Smooth muscle cell (in vitro differentiated cells): ENCODE measurements at regions not wholly inside any gene's neighbourhood (a gene's known extent, or its start where the extent isn't known, plus 50 kb on each side); places are given as distances from the start of the nearest gene placed in this dataset.

ENCODE experiments used
- DNase-seq: peaks from one replicate; lab custom pipeline; 2025; ENCODE audit not compliant: unreplicated experiment; lab: John Stamatoyannopoulos, UW
- H2AFZ ChIP-seq: fragments of 200-600 bp; sonication (generic); 2 replicates; pipeline ENCODE4 v1.6.0; 2016; ENCODE audit warnings: antibody characterized with exemption, low read depth, mild to moderate bottlenecking
- H3F3A ChIP-seq: fragments of 200-600 bp; sonication (generic); 2 replicates; pipeline ENCODE4 v1.6.0; 2017; ENCODE audit warnings: antibody characterized with exemption, low read depth
- H3K27ac ChIP-seq: fragments of 200-600 bp; sonication (generic); 2 replicates; pipeline ENCODE4 v1.5.1; 2016; ENCODE audit warnings: low read depth, mild to moderate bottlenecking
- H3K27me3 ChIP-seq: fragments of 200-600 bp; sonication (generic); 2 replicates; pipeline ENCODE4 v1.6.1; 2016; ENCODE audit warnings: low read depth, mild to moderate bottlenecking
- H3K36me3 ChIP-seq: fragments of 200-600 bp; sonication (generic); 2 replicates; pipeline ENCODE4 v1.5.1; 2016; ENCODE audit warnings: low read depth
- H3K4me1 ChIP-seq: fragments of 200-600 bp; sonication (generic); 2 replicates; pipeline ENCODE4 v1.5.1; 2016; ENCODE audit warnings: low read depth
- H3K4me2 ChIP-seq: fragments of 200-600 bp; sonication (generic); 2 replicates; pipeline ENCODE4 v1.6.0; 2016; ENCODE audit warnings: mild to moderate bottlenecking
- H3K4me3 ChIP-seq: fragments of 200-600 bp; sonication (generic); 2 replicates; pipeline ENCODE4 v1.5.1; 2016; ENCODE audit warnings: mild to moderate bottlenecking
- H3K79me2 ChIP-seq: fragments of 200-600 bp; sonication (generic); 2 replicates; pipeline ENCODE4 v1.6.0; 2016; ENCODE audit warnings: low read depth, mild to moderate bottlenecking
- H3K9ac ChIP-seq: fragments of 200-600 bp; sonication (generic); 2 replicates; pipeline ENCODE4 v1.6.0; 2016; ENCODE audit warnings: low read depth
- H3K9me3 ChIP-seq: fragments of 200-600 bp; sonication (generic); replicated peaks from 2 replicates; pipeline ENCODE4 v1.5.1; 2016; ENCODE audit warnings: low read depth
- H4K20me1 ChIP-seq: fragments of 200-600 bp; sonication (generic); 2 replicates; pipeline ENCODE4 v1.6.0; 2016; ENCODE audit warnings: low read depth
- WGBS: methylation state at CpG from one replicate; pipeline ENCODE4 v1.1.7; 2016; ENCODE audit warnings: low lambda C conversion rate; 5-methylcytosine and 5-hydroxymethylcytosine counted together
- TF ChIP-seq, protein P1 (sequence below): fragments of 200-600 bp; sonication (generic); IDR thresholded peaks from 2 replicates; pipeline ENCODE4 v1.5.1; 2017; ENCODE audit warnings: borderline replicate concordance, mild to moderate bottlenecking, antibody characterized with exemption; ENCODE audit not compliant: insufficient read depth, poor library complexity, severe bottlenecking

DNA sequence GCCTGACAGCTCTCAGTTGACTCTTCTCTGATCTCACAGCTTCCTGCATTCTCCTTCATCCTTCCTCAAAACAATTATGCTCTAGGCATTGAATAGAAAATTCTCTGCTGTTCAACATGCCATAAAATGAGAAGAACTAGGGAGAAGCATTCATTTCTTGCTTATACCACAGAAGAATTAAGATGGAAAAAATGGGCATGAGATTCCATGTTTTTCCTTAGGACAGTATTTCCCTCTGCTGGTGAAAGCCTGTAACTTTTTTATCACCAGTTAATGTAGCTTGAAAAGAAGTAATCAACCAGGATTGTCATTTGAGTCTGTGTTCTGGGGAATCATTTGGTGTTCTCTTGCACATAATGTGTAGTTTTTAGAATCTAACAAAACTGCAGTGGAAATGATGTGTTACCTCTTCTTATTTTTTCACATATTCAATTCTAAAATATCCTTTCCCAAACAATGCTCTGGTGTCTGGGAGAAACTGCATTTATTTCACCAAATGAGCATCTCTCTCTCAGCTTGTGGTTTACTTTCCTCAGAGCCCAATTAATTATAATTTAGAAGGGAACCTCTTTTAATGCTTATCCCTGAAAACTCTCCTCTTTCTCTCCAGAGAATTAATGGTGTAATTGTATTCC, 92.8 kb upstream of the DCBLD2 start:
- Histone ChIP-seq H2AFZ (no peak overlapping the region), H3K36me3 (no peaks in the 10 kb centered on the region), H3K9me3 (no peaks in the 10 kb centered on the region), H3K27me3 (peaks cover 10% of the 10 kb centered on the region), H3K4me3 (no peak overlapping the region), H3F3A (no peaks in the 10 kb centered on the region), H3K79me2 (no peaks in the 10 kb centered on the region), H3K27ac (no peak overlapping the region), H4K20me1 (no peaks in the 10 kb centered on the region), H3K4me2 (no peak overlapping the region), H3K9ac (no peak overlapping the region), H3K4me1 (no peaks in the 10 kb centered on the region)
- TF ChIP-seq, protein P1, sequence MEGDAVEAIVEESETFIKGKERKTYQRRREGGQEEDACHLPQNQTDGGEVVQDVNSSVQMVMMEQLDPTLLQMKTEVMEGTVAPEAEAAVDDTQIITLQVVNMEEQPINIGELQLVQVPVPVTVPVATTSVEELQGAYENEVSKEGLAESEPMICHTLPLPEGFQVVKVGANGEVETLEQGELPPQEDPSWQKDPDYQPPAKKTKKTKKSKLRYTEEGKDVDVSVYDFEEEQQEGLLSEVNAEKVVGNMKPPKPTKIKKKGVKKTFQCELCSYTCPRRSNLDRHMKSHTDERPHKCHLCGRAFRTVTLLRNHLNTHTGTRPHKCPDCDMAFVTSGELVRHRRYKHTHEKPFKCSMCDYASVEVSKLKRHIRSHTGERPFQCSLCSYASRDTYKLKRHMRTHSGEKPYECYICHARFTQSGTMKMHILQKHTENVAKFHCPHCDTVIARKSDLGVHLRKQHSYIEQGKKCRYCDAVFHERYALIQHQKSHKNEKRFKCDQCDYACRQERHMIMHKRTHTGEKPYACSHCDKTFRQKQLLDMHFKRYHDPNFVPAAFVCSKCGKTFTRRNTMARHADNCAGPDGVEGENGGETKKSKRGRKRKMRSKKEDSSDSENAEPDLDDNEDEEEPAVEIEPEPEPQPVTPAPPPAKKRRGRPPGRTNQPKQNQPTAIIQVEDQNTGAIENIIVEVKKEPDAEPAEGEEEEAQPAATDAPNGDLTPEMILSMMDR: peak; percentile 76
- no peak for DNase-seq

DNA sequence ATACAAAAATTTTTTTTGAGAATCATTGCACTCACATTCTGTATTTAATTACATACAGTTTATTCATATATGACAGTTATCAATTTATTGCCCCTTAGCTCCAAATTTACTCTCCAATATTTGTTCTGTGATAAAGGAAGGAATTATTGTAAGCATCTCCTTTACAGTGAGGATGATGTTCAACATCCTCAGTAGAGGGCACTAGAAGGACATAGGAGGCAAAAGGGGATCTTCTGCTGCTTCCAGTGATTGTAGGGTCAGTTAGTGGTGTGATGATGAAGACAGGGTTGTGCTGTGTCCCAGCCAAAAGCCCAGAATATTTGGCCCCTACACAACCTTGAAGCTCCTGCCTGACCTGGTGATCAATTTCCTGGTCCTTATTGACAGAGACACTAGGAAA, 89.9 kb upstream of the DCBLD2 start:
- Histone ChIP-seq H3K27me3 (peaks cover 10% of the 10 kb centered on the region), H3K4me3 (no peak overlapping the region), H3K9ac (no peak overlapping the region), H3K27ac (no peak overlapping the region), H3K36me3 (no peaks in the 10 kb centered on the region), H3K79me2 (no peaks in the 10 kb centered on the region), H4K20me1 (no peaks in the 10 kb centered on the region), H3F3A (no peaks in the 10 kb centered on the region), H3K9me3 (no peaks in the 10 kb centered on the region), H3K4me2 (no peak overlapping the region), H2AFZ (no peak overlapping the region), H3K4me1 (peaks cover 3% of the 10 kb centered on the region)
- no peak for DNase-seq
- TF ChIP-seq, protein P1: no peak

- H3K27ac ChIP-seq: no peak overlapping the region
- no peak overlapping the region for H3K4me2 ChIP-seq
- H3K36me3 ChIP-seq: no peaks in the 10 kb centered on the region
- no peak overlapping the region for H2AFZ ChIP-seq
- no peak overlapping the region for H3K4me3 ChIP-seq
- peaks cover 8% of the 10 kb centered on the region for H3K4me1 ChIP-seq
- no peaks in the 10 kb centered on the region for H4K20me1 ChIP-seq
- no peak overlapping the region for H3K9ac ChIP-seq
- no peaks in the 10 kb centered on the region for H3K79me2 ChIP-seq
- no peaks in the 10 kb centered on the region for H3F3A ChIP-seq
- H3K27me3 ChIP-seq: peaks cover 6% of the 10 kb centered on the region
- H3K9me3 ChIP-seq: no peaks in the 10 kb centered on the region
- no peak for DNase-seq
- TF ChIP-seq, protein P1: no peak
- whole genome bisulfite sequencing: 93% methylated on average over 2 of the region's 2 CpGs
Observed at GRCh38 chr3:98990657-98991056, 89.2 kb upstream of the DCBLD2 start.

GRCh38 chr3:98986073-98986472, 84.6 kb upstream of the DCBLD2 start:
- H3K9me3 ChIP-seq: no peaks in the 10 kb centered on the region
- no peaks in the 10 kb centered on the region for H3F3A ChIP-seq
- no peak overlapping the region for H2AFZ ChIP-seq
- no peaks in the 10 kb centered on the region for H3K36me3 ChIP-seq
- H3K27ac ChIP-seq: peak overlapping the region; percentile 77
- H3K27me3 ChIP-seq: no peaks in the 10 kb centered on the region
- TF ChIP-seq, protein P1: no peak
- 27% methylated on average over 1 of the region's 1 CpG for WGBS
- peaks cover 22% of the 10 kb centered on the region for H3K4me1 ChIP-seq
- H3K4me2 ChIP-seq: no peak overlapping the region
- H3K79me2 ChIP-seq: no peaks in the 10 kb centered on the region
- no peaks in the 10 kb centered on the region for H4K20me1 ChIP-seq
- H3K9ac ChIP-seq: no peak overlapping the region
- DNase-seq: no peak
- no peak overlapping the region for H3K4me3 ChIP-seq
